Panc1 (cell line): ENCODE measurements at regions not wholly inside any gene's neighbourhood (a gene's known extent, or its start where the extent isn't known, plus 50 kb on each side); places are given as distances from the start of the nearest gene placed in this dataset.

Experiments
- ATAC-seq: fragments of 200-7000 bp; cut with Tn5 transposase; 2 replicates; pipeline ENCODE4 v1.9.1; 2020; ENCODE audit warnings: mild to moderate bottlenecking, moderate library complexity
- BruUV-seq: library from RNA; stranded (reverse); fragments of 400-500 nt; replicated peaks from 2 replicates; lab custom pipeline; 2021; lab: Mats Ljungman, UMichigan
- CTCF ChIA-PET: fragments of 300-600 bp; sonication (Branson Sonifier 250); formaldehyde crosslinking; loops from one replicate; lab custom pipeline; 2022; ENCODE audit warnings: antibody characterized with exemption; lab: Charles Lee
- POLR2A ChIA-PET: fragments of 300-600 bp; sonication (Branson Sonifier 250); formaldehyde crosslinking; loops from one replicate; lab custom pipeline; 2022; ENCODE audit warnings: antibody characterized with exemption; lab: Charles Lee
- DNase-seq: peaks from one replicate; pipeline ENCODE4 v3.0.0-alpha.2; 2010; ENCODE audit warnings: low read depth, low spot score
- H3K27ac ChIP-seq: 2 replicates; pipeline ENCODE4 v1.5.1; 2011; ENCODE audit warnings: mild to moderate bottlenecking, low read length, inconsistent platforms
- H3K27me3 ChIP-seq: fragments of 200-500 bp; sonication (Bioruptor generic); 2 replicates; pipeline ENCODE4 v1.6.0; 2014; ENCODE audit warnings: low read length, inconsistent platforms; ENCODE audit not compliant: control insufficient read depth, insufficient read depth
- H3K36me3 ChIP-seq: fragments of 200-500 bp; sonication (Bioruptor generic); 2 replicates; pipeline ENCODE4 v1.5.1; 2014; ENCODE audit warnings: inconsistent platforms, mild to moderate bottlenecking, low read length, moderate library complexity; ENCODE audit not compliant: control insufficient read depth, insufficient read depth
- H3K4me1 ChIP-seq: 2 replicates; pipeline ENCODE4 v1.5.1; 2011; ENCODE audit warnings: inconsistent platforms, mild to moderate bottlenecking, low read length, moderate library complexity; ENCODE audit not compliant: control insufficient read depth, insufficient read depth
- H3K4me3 ChIP-seq, 2 experiments: 2 replicates each; pipeline ENCODE4 v1.5.1; 2011 to 2012; ENCODE audit warnings: low read depth in 2 of 2, low read length in 2 of 2, mild to moderate bottlenecking in 2 of 2, inconsistent platforms in 1 of 2, moderate library complexity in 1 of 2
- H3K9me3 ChIP-seq: fragments of 200-500 bp; sonication (Bioruptor generic); 2 replicates; pipeline ENCODE4 v1.5.1; 2014; ENCODE audit warnings: low read depth, mild to moderate bottlenecking, inconsistent platforms, low read length, moderate library complexity; ENCODE audit not compliant: control insufficient read depth, insufficient read depth
- POLR2AphosphoS5 ChIP-seq: IDR thresholded peaks from 2 replicates; pipeline ENCODE4 v1.6.1; 2012; ENCODE audit warnings: mild to moderate bottlenecking, low read depth, low read length, moderate library complexity
- SIN3A ChIP-seq: IDR thresholded peaks from 2 replicates; pipeline ENCODE4 v1.6.1; 2012; ENCODE audit warnings: low read depth, mild to moderate bottlenecking, low read length, moderate library complexity, borderline replicate concordance; ENCODE audit not compliant: insufficient read depth
- TCF7L2 ChIP-seq: IDR thresholded peaks from 2 replicates; pipeline ENCODE4 v1.6.1; 2011; ENCODE audit warnings: mild to moderate bottlenecking, low read depth, low read length, inconsistent platforms
- in situ Hi-C: cut with HindIII; loops from 2 replicates; pipeline ENCODE4 v1.10.0; 2016; ENCODE audit warnings: low sequenced_read_pairs, low pct_unique_long_range_greater_than_20kb
- intact Hi-C: fragments of 100-400 bp; cut with micrococcal nuclease; formaldehyde crosslinking; loops from one replicate; pipeline ENCODE4 v1.10.0; 2022; ENCODE audit not compliant: unreplicated experiment
- TF ChIP-seq, protein P1 (sequence below): fragments of 450-650 bp; IDR thresholded peaks from 2 replicates; pipeline ENCODE4 v1.5.1; 2017; ENCODE audit warnings: mild to moderate bottlenecking
- TF ChIP-seq, protein P2 (sequence below), 2 experiments: IDR thresholded peaks; 2 replicates each; pipeline ENCODE4 v1.6.1; 2011 to 2012; ENCODE audit warnings: low read depth in 2 of 2, control low read depth in 1 of 2, low read length in 1 of 2, mild to moderate bottlenecking in 1 of 2, moderate library complexity in 1 of 2; ENCODE audit not compliant: insufficient read depth in 1 of 2

DNA sequence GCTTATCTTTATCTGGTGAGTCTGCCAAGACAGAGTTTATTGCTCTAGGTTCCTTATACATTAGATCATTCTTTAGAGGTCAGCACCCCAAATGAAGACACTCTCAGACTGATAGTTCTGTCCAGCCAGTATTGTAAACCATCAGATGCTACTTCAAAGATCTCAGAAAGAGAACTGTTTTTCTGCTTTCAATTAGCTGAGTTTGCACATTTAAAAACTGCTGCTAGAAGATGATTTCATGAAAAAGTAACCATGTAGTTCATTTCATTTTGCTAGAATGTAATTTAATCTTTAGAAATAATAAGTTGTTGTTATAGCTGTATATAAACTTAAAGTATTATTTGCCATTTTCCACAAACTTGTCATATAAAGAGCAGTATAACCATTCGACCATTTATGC is 344.5 kb upstream of the ATP5MC3 start:
- intact Hi-C loops (no loop called here), in situ Hi-C loops (no loop called here)
- no peaks in the 10 kb centered on the region for H3K9me3 ChIP-seq
- DNase-seq (no peak), ATAC-seq (no peak)
- no peaks in the 10 kb centered on the region for H3K4me1 ChIP-seq
- ChIA-PET POLR2A (no interaction called here), CTCF (no interaction called here)
- TF ChIP-seq TCF7L2: no peak
- TF ChIP-seq, protein P1, sequence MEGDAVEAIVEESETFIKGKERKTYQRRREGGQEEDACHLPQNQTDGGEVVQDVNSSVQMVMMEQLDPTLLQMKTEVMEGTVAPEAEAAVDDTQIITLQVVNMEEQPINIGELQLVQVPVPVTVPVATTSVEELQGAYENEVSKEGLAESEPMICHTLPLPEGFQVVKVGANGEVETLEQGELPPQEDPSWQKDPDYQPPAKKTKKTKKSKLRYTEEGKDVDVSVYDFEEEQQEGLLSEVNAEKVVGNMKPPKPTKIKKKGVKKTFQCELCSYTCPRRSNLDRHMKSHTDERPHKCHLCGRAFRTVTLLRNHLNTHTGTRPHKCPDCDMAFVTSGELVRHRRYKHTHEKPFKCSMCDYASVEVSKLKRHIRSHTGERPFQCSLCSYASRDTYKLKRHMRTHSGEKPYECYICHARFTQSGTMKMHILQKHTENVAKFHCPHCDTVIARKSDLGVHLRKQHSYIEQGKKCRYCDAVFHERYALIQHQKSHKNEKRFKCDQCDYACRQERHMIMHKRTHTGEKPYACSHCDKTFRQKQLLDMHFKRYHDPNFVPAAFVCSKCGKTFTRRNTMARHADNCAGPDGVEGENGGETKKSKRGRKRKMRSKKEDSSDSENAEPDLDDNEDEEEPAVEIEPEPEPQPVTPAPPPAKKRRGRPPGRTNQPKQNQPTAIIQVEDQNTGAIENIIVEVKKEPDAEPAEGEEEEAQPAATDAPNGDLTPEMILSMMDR: no peak
- TF ChIP-seq, protein P2, sequence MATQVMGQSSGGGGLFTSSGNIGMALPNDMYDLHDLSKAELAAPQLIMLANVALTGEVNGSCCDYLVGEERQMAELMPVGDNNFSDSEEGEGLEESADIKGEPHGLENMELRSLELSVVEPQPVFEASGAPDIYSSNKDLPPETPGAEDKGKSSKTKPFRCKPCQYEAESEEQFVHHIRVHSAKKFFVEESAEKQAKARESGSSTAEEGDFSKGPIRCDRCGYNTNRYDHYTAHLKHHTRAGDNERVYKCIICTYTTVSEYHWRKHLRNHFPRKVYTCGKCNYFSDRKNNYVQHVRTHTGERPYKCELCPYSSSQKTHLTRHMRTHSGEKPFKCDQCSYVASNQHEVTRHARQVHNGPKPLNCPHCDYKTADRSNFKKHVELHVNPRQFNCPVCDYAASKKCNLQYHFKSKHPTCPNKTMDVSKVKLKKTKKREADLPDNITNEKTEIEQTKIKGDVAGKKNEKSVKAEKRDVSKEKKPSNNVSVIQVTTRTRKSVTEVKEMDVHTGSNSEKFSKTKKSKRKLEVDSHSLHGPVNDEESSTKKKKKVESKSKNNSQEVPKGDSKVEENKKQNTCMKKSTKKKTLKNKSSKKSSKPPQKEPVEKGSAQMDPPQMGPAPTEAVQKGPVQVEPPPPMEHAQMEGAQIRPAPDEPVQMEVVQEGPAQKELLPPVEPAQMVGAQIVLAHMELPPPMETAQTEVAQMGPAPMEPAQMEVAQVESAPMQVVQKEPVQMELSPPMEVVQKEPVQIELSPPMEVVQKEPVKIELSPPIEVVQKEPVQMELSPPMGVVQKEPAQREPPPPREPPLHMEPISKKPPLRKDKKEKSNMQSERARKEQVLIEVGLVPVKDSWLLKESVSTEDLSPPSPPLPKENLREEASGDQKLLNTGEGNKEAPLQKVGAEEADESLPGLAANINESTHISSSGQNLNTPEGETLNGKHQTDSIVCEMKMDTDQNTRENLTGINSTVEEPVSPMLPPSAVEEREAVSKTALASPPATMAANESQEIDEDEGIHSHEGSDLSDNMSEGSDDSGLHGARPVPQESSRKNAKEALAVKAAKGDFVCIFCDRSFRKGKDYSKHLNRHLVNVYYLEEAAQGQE (IDR thresholded peaks at IDR 0.05; ENCODE audit: insufficient read depth in 1 of 2, low read depth in 2 of 2, low read length in 1 of 2): no peak
- no peak for TF ChIP-seq SIN3A
- no peak for TF ChIP-seq POLR2AphosphoS5
- no peaks in the 10 kb centered on the region for H3K27me3 ChIP-seq
- H3K36me3 ChIP-seq: no peaks in the 10 kb centered on the region
- H3K27ac ChIP-seq: no peak overlapping the region
- no peak overlapping the region for H3K4me3 ChIP-seq
- BruUV-seq: no TSS peak

DNA sequence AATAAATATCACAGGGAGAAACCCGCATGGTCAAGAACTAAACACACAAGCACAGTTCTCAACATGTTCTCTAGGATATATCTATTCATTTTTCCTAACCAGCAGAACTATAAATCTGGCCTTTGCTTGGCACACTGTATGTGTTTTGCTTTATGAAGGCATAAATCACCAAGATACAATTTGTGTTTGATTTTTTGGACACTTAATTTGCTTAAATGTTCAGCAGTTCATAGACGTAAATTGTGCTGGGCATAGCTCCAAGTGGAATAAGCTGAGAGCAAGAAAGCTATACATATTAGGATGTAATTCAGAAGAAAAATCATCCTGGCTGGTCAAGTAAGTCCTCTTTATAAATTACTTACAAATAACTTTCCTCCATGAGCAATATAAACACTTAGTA is 341.5 kb upstream of the ATP5MC3 start:
- intact Hi-C loops (no loop called here), in situ Hi-C loops (no loop called here)
- Histone ChIP-seq H3K9me3 (no peaks in the 10 kb centered on the region), H3K27me3 (no peaks in the 10 kb centered on the region), H3K27ac (no peak overlapping the region), H3K36me3 (no peaks in the 10 kb centered on the region), H3K4me1 (no peaks in the 10 kb centered on the region), H3K4me3 (no peak overlapping the region)
- no peak for DNase-seq
- ATAC-seq: no peak
- ChIA-PET POLR2A (no interaction called here), CTCF (no interaction called here)
- TF ChIP-seq SIN3A: no peak
- TF ChIP-seq, protein P1: no peak
- no peak for TF ChIP-seq POLR2AphosphoS5
- no peak for TF ChIP-seq TCF7L2
- TF ChIP-seq, protein P2 (IDR thresholded peaks at IDR 0.05; ENCODE audit: insufficient read depth in 1 of 2, low read depth in 2 of 2, low read length in 1 of 2): no peak
- no TSS peak for BruUV-seq
